ENCODE measurements at regions not wholly inside any gene's neighbourhood (a gene's known extent, or its start where the extent isn't known, plus 50 kb on each side); places are given as distances from the start of the nearest gene placed in this dataset.

GRCh38 chr13:85567909-85568308, 231.3 kb downstream of the SLITRK6 start:
- TF ChIP-seq CTCF (IDR thresholded peaks at IDR 0.05), result no peak
- no peak for TF ChIP-seq POLR2A (IDR thresholded peaks at IDR 0.05)
